HG03565 (cell line): ENCODE measurements at regions not wholly inside any gene's neighbourhood (a gene's known extent, or its start where the extent isn't known, plus 50 kb on each side); places are given as distances from the start of the nearest gene placed in this dataset.

Experiments used
- ATAC-seq: cut with Tn5 transposase; IDR thresholded peaks from one replicate; pipeline ENCODE4 v1.9.1; 2021; ENCODE audit warnings: mild to moderate bottlenecking, moderate library complexity; ENCODE audit not compliant: unreplicated experiment

- no peak for ATAC-seq
These were observed 811.2 kb downstream of the TYW1 start for GRCh38 chr7:67807826-67808225.

DNA sequence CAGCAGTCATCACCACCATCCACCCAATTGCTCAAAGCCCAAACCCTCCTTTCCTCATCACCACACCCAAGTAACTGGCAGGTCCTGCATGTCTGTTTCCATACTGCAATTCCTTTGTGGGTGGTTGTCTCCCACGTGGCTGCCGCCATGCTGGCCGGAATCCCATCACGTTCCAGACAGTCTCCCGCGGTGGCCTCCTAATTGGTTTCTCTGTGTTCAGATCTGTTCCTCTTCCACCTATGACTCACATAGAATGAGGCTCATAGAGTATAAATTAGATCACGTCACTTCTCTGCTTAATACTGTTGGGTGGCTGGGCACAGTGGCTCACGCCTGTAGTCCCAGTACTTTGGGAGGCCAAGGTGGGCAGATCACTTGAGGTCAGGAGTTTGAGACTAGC lies 813.0 kb downstream of the TYW1 start:
- no peak for ATAC-seq

GRCh38 chr7:67813621-67814292 lies 817.1 kb downstream of the TYW1 start:
- ATAC-seq: no peak

- ATAC-seq: no peak
These were observed 820.8 kb downstream of the TYW1 start for GRCh38 chr7:67817481-67817880.

- ATAC-seq: no peak
These were observed 824.5 kb downstream of the TYW1 start for GRCh38 chr7:67821116-67821515.

GRCh38 chr7:67823345-67823744 lies 826.7 kb downstream of the TYW1 start:
- no peak for ATAC-seq

DNA sequence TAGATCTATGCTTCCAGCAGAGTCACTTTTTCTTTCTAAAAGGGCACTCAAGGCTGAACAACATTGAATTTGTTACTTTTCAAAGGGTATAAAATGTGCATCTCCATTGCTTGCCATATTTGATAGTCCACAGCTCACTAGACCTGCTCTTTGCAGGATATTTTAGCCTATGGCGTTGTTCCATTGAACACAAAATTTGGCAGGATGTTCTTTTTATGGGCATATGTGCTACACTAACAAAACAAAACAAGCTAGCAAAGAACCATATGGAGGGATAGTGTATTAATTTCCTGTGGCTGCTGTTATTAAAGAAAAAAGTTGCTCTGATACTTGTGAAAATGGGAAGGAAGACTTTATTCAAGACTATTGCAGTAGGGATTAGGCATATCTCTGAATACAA lies 828.7 kb downstream of the TYW1 start:
- ATAC-seq: no peak

GRCh38 chr7:67841896-67842295 lies 845.3 kb downstream of the TYW1 start:
- ATAC-seq: no peak

- no peak for ATAC-seq
These were observed 845.9 kb downstream of the TYW1 start for GRCh38 chr7:67842571-67842970.

- no peak for ATAC-seq
These were observed 846.5 kb downstream of the TYW1 start for GRCh38 chr7:67843001-67843565.

- no peak for ATAC-seq
These were observed 847.0 kb downstream of the TYW1 start for GRCh38 chr7:67843615-67844014.

GRCh38 chr7:67847092-67847787 lies 850.6 kb downstream of the TYW1 start:
- no peak for ATAC-seq

DNA sequence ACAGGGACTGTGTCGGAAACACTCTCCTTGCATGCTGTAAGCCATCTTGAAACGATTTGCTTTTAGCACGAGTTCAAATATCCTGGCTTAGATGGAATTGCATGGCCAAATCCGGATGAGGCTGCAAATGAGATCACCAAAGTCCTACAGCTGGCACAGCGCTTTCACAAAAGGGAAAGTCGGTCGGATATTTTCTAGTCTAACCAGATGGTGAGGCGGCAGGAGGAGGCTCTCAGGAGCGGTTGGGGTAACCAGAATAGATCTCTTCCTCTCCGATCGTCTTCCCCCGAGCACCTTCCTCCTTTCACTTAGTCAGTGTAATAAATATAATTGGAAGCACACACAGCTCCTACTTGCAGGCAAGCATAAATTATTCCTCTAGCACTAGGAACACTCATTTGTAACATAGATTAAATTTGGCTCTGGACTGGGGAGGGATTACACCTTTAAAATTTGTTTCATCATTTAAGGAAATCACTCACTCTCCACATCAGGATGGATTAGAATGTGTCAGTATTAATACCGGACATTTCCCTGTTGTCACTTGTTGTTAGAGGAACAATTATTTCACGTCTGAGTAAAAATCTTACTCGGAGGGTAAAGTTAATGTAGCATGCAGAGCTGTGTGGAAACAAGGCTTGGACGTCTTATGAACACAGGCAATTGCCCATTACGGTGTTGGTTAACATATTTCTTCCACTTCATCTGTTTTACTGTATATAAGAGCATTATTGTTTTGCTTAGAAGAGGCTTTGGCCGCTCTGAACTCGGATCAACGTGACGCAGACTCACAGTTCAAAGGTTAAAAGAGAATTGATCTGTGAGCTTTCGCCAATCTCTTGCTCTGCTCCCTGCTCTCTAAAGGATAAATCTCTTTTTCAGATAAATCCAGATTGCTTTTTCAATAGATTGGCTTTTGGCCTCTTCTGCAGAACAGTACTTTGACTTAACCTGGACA lies 857.9 kb downstream of the TYW1 start:
- no peak for ATAC-seq

DNA sequence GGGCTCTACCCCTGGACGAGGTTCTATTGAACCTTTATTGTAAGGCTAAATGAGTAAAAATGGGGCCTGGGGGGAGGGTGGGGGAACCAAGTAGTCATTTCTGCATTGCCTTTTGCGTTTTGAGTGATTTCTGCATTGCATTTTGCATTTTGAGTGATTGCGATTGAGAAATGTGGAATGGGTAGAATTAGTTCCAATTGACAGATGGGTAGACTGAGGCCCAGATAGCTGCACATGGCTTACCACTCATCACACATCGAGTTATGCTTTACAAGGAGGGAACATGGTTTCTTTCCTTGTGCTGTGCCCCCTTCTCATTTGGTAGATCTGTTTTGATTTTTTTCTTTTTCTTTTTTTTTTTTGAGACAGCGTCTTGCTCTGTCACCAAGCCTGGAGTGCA lies 858.7 kb downstream of the TYW1 start:
- no peak for ATAC-seq

- ATAC-seq: no peak
These were observed 859.4 kb downstream of the TYW1 start for GRCh38 chr7:67856046-67856445.

DNA sequence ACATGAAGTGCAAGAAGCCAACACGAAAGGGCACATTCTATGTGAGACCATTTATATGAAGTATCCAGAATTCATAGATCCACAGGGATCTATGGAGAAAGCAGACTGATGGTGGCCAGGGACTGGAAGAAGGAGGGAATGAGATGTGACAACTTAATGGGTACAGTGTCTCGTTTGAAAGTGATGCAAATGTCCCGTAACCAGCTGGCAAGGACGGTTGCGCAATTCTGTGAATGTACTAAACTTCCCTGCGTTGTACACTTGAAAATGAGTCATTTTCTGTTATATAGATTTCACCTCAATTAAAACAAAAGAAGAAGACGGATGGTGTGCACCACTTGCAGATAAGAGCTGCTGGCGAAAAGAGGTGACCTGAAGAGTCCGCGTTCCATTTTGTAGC lies 861.1 kb downstream of the TYW1 start:
- ATAC-seq: no peak

GRCh38 chr7:67858931-67859330 lies 862.3 kb downstream of the TYW1 start:
- no peak for ATAC-seq

- ATAC-seq: no peak
These were observed 867.3 kb downstream of the TYW1 start for GRCh38 chr7:67863911-67864310.

- no peak for ATAC-seq
These were observed 869.4 kb downstream of the TYW1 start for GRCh38 chr7:67866054-67866453.

- no peak for ATAC-seq
These were observed 870.2 kb downstream of the TYW1 start for GRCh38 chr7:67866812-67867211.

DNA sequence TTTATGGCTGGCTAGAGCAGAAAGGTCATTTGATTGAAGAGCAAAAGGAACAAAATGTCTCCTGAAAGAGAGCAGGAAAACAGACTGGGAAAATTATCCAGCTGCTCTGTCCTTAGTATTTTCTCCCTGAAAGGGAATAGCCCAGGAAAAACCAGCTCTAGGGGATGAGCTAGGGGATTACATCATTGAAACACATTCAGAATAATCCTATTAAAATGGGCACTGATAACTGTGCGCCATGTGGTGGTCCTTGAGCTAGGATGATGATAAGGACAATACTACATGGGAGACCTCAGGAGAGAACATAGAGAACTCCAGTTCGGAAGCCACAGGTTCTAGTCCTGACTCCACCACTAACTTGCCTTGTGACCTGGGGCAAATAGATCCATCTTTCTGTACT lies 873.8 kb downstream of the TYW1 start:
- no peak for ATAC-seq
